Sigmoid colon (tissue), 6 donors: ENCODE measurements at regions not wholly inside any gene's neighbourhood (a gene's known extent, or its start where the extent isn't known, plus 50 kb on each side); places are given as distances from the start of the nearest gene placed in this dataset.

ENCODE experiments used
- DNase-seq: peaks from one replicate; pipeline ENCODE4 v3.0.0-alpha.2; 2019
- H3K27ac ChIP-seq, 4 donors: fragments of 200-600 bp; sonication (generic); one replicate each; pipeline ENCODE4 v1.5.1; 2016 to 2019; ENCODE audit warnings: mild to moderate bottlenecking in 1 of 4
- H3K27me3 ChIP-seq, 3 donors: fragments of 200-600 bp; sonication (generic); one replicate each; pipeline ENCODE4 v1.5.1; 2019; ENCODE audit warnings: mild to moderate bottlenecking in 1 of 3
- H3K36me3 ChIP-seq, 4 donors: fragments of 200-600 bp; sonication (generic); one replicate each; pipeline ENCODE4 v1.5.1; 2016 to 2019
- H3K4me1 ChIP-seq, 4 donors: fragments of 200-600 bp; sonication (generic); one replicate each; pipeline ENCODE4 v1.5.1; 2017 to 2019
- H3K4me3 ChIP-seq, 4 donors: fragments of 200-600 bp; sonication (generic); one replicate each; pipeline ENCODE4 v1.5.1; 2017 to 2019; ENCODE audit warnings: mild to moderate bottlenecking in 2 of 4, moderate library complexity in 1 of 4
- H3K9me3 ChIP-seq, 4 donors: fragments of 200-600 bp in 3 of 4; sonication (generic) in 3 of 4; one replicate each; pipeline versions ENCODE4 v1.5.1 to v1.6.1; 2013 to 2019
- CTCF ChIP-seq, 4 experiments: fragments of 450-650 bp in 3 of 4; fragments of 200-600 bp in 1 of 4; IDR thresholded peaks; one replicate each; pipeline ENCODE4 v1.5.1; 2016 to 2019; ENCODE audit warnings: antibody characterized with exemption in 4 of 4, mild to moderate bottlenecking in 3 of 4, moderate library complexity in 2 of 4
- EP300 ChIP-seq, 4 donors: sonication (generic); formaldehyde crosslinking; IDR thresholded peaks; one replicate each; pipeline ENCODE4 v1.6.1; 2017; ENCODE audit warnings: antibody characterized with exemption in 4 of 4
- POLR2A ChIP-seq, 2 donors: fragments of 450-650 bp; IDR thresholded peaks; one replicate each; pipeline ENCODE4 v1.6.1; 2016; ENCODE audit warnings: antibody characterized with exemption in 2 of 2, mild to moderate bottlenecking in 2 of 2, moderate library complexity in 2 of 2
- POLR2AphosphoS5 ChIP-seq, 4 donors: sonication (generic); formaldehyde crosslinking; IDR thresholded peaks; one replicate each; pipeline ENCODE4 v1.6.1; 2017; ENCODE audit warnings: antibody characterized with exemption in 4 of 4
- WGBS, 2 donors: extraction: QIAGEN DNeasy Blood & Tissue Kit; methylation state at CpG; one replicate each; pipeline ENCODE4 v1.1.7; 2013; 5-methylcytosine and 5-hydroxymethylcytosine counted together
- intact Hi-C: fragments of 100-400 bp; cut with DNase I; formaldehyde crosslinking; loops from one replicate; pipeline ENCODE4 v1.15.1; 2023
- donor health status: healthy with polysubstance abuse.
- donor health status: healthy.

- 24 to 69% methylated on average over 3 of the region's 3 CpGs for WGBS, 2 donors
- Histone ChIP-seq H3K9me3 (peaks cover 0 to 5% (median 0%) of the 10 kb centered on the region in 4 donors), H3K36me3 (no peaks in the 10 kb centered on the region), H3K4me3 (no peak overlapping the region), H3K27me3 (no peaks in the 10 kb centered on the region), H3K27ac (no peak overlapping the region), H3K4me1 (no peaks in the 10 kb centered on the region)
- no peak for TF ChIP-seq CTCF (IDR thresholded peaks at IDR 0.05)
- no peak for TF ChIP-seq POLR2A (IDR thresholded peaks at IDR 0.05)
- TF ChIP-seq POLR2AphosphoS5 (IDR thresholded peaks at IDR 0.05): no peak
- TF ChIP-seq EP300 (IDR thresholded peaks at IDR 0.05): no peak
- DNase-seq: no peak
- intact Hi-C loops: no loop called here
These were observed 1017.6 kb downstream of the KCNT2 start for GRCh38 chr1:195590649-195591048.

DNA sequence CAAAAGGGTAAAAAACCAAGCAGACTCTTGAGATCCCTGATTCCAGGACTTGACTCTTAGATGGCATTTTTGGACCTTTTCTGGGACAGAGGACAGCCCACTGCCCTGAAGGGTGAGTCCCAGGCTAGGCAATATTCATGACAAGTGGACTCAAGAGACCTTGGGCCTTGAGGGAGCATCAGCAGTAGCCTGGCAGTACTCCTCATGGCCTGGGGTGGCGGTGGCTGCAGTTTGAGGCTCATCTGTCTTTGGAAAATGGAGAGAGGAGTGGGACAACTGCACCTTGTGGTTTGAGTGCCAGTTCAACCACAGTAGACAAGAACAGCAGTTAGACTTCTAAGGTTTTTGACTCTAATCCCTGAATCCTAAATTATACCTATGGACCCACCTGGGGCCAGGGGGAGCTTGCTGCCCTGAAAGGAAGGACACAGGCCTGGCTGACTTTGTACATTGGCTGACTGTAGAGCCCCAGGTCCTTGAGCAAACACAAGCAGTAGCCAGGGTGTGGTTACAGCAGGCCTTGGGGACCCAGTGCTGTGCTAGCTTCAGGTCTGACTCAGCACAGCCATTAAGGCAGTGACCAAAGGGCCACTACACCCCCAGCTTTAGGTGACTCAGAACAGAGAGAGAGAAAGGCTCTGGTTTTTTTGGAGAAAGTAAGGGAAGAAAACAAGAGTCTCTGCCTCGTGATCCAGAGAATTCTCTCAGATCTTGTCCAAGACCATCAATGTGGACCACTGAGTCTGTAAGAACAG, 1023.2 kb downstream of the KCNT2 start:
- no peaks in the 10 kb centered on the region for H3K36me3 ChIP-seq
- 85 to 93% methylated on average over 2 of the region's 2 CpGs for WGBS, 2 donors
- intact Hi-C loops: no loop called here
- no peak for DNase-seq
- TF ChIP-seq CTCF (IDR thresholded peaks at IDR 0.05) (no peak), POLR2A (IDR thresholded peaks at IDR 0.05) (no peak), EP300 (IDR thresholded peaks at IDR 0.05) (no peak), POLR2AphosphoS5 (IDR thresholded peaks at IDR 0.05) (no peak)
- no peak overlapping the region for H3K27ac ChIP-seq
- no peak overlapping the region for H3K4me3 ChIP-seq
- H3K27me3 ChIP-seq: no peaks in the 10 kb centered on the region
- H3K9me3 ChIP-seq: peaks cover 0 to 5% (median 0%) of the 10 kb centered on the region in 4 donors
- no peaks in the 10 kb centered on the region for H3K4me1 ChIP-seq

DNA sequence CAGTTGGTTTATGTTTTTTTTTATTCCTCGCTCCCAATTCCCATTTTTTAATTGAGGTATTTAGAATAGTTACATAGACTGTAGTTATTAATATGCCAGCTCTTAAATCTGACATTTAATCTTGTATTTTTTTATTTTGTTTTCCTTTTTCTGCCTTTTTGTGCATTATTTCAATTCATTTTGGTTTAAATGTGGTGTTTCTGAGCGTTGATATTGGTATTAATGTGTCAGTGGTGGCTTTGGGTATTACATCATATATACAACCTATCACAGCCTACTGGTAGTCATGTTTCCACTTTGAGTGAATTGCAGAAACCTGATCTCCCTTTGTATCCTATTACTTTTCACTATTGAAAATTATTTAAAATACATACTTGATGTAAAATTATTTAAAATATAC, 1027.3 kb downstream of the KCNT2 start:
- 86 to 91% methylated on average over 2 of the region's 2 CpGs for WGBS, 2 donors

GRCh38 chr1:195577748-195578147, 1030.5 kb downstream of the KCNT2 start:
- Histone ChIP-seq H3K9me3 (no peaks in the 10 kb centered on the region), H3K36me3 (no peaks in the 10 kb centered on the region), H3K27me3 (no peaks in the 10 kb centered on the region), H3K4me1 (no peaks in the 10 kb centered on the region), H3K4me3 (no peak overlapping the region), H3K27ac (no peak overlapping the region)
- intact Hi-C loops: no loop called here
- 79 to 83% methylated on average over 2 of the region's 2 CpGs for WGBS, 2 donors
- TF ChIP-seq CTCF (IDR thresholded peaks at IDR 0.05) (no peak), POLR2AphosphoS5 (IDR thresholded peaks at IDR 0.05) (no peak), POLR2A (IDR thresholded peaks at IDR 0.05) (no peak), EP300 (IDR thresholded peaks at IDR 0.05) (no peak)
- no peak for DNase-seq

More for the DNA sequence above, 1027.3 kb downstream of the KCNT2 start:
- Histone ChIP-seq H3K4me1 (no peaks in the 10 kb centered on the region), H3K27me3 (no peaks in the 10 kb centered on the region), H3K36me3 (no peaks in the 10 kb centered on the region), H3K27ac (no peak overlapping the region), H3K4me3 (no peak overlapping the region), H3K9me3 (no peaks in the 10 kb centered on the region)
- intact Hi-C loops: no loop called here
- no peak for DNase-seq
- TF ChIP-seq CTCF (IDR thresholded peaks at IDR 0.05) (no peak), POLR2A (IDR thresholded peaks at IDR 0.05) (no peak), EP300 (IDR thresholded peaks at IDR 0.05) (no peak), POLR2AphosphoS5 (IDR thresholded peaks at IDR 0.05) (no peak)

- intact Hi-C loops: no loop called here
- Histone ChIP-seq H3K4me1 (no peaks in the 10 kb centered on the region), H3K9me3 (no peaks in the 10 kb centered on the region), H3K36me3 (no peaks in the 10 kb centered on the region), H3K27ac (no peak overlapping the region), H3K27me3 (no peaks in the 10 kb centered on the region), H3K4me3 (no peak overlapping the region)
- DNase-seq: no peak
- no peak for TF ChIP-seq CTCF (IDR thresholded peaks at IDR 0.05)
- no peak for TF ChIP-seq POLR2AphosphoS5 (IDR thresholded peaks at IDR 0.05)
- TF ChIP-seq EP300 (IDR thresholded peaks at IDR 0.05): no peak
- TF ChIP-seq POLR2A (IDR thresholded peaks at IDR 0.05): no peak
These were observed 1031.6 kb downstream of the KCNT2 start for GRCh38 chr1:195576641-195577040.
